H9 (cell line): ENCODE measurements at regions not wholly inside any gene's neighbourhood (a gene's known extent, or its start where the extent isn't known, plus 50 kb on each side); places are given as distances from the start of the nearest gene placed in this dataset.

Experiments
- DNase-seq: peaks from one replicate; pipeline ENCODE4 v3.0.0-alpha.2; 2017
- H2AFZ ChIP-seq: one replicate; pipeline ENCODE4 v1.6.1; 2013; ENCODE audit warnings: mild to moderate bottlenecking, low read length, control low read depth, moderate library complexity
- H2AK5ac ChIP-seq: 2 replicates; pipeline ENCODE4 v1.6.1; 2013; ENCODE audit warnings: low read length, control low read depth, mixed read lengths; ENCODE audit not compliant: insufficient read length
- H2BK120ac ChIP-seq: one replicate; pipeline ENCODE4 v1.6.1; 2013; ENCODE audit warnings: low read depth, mild to moderate bottlenecking, low read length, control low read depth, inconsistent platforms; ENCODE audit not compliant: poor library complexity, severe bottlenecking
- H2BK12ac ChIP-seq: 2 replicates; pipeline ENCODE4 v1.6.1; 2013; ENCODE audit warnings: low read length, control low read depth, mixed read lengths, low read depth; ENCODE audit not compliant: insufficient read length
- H2BK15ac ChIP-seq: 2 replicates; pipeline ENCODE4 v1.6.1; 2013; ENCODE audit warnings: low read depth, low read length, control low read depth
- H2BK20ac ChIP-seq: one replicate; pipeline ENCODE4 v1.6.1; 2013; ENCODE audit warnings: low read depth, mild to moderate bottlenecking, low read length, control low read depth, inconsistent platforms; ENCODE audit not compliant: poor library complexity, severe bottlenecking
- H2BK5ac ChIP-seq: 2 replicates; pipeline ENCODE4 v1.6.1; 2013; ENCODE audit warnings: low read length, control low read depth, mixed read lengths; ENCODE audit not compliant: insufficient read length
- H3K14ac ChIP-seq: 2 replicates; pipeline ENCODE4 v1.6.1; 2013; ENCODE audit warnings: low read length, control low read depth; ENCODE audit not compliant: insufficient read depth
- H3K18ac ChIP-seq: 2 replicates; pipeline ENCODE4 v1.6.1; 2013; ENCODE audit warnings: low read depth, mild to moderate bottlenecking, mixed read lengths, low read length, control low read depth; ENCODE audit not compliant: insufficient read length
- H3K23ac ChIP-seq: 2 replicates; pipeline ENCODE4 v1.6.1; 2013; ENCODE audit warnings: low read length, control low read depth, mixed read lengths, low read depth; ENCODE audit not compliant: insufficient read length
- H3K23me2 ChIP-seq: 2 replicates; pipeline ENCODE4 v1.6.1; 2013; ENCODE audit warnings: low read depth, mild to moderate bottlenecking, mixed read lengths, low read length, control low read depth; ENCODE audit not compliant: insufficient read length, poor library complexity, severe bottlenecking
- H3K27ac ChIP-seq: 2 replicates; pipeline ENCODE4 v1.5.1; 2013; ENCODE audit warnings: low read length, control low read depth, mixed read lengths, low read depth; ENCODE audit not compliant: insufficient read length
- H3K27me3 ChIP-seq: 2 replicates; pipeline ENCODE4 v1.6.1; 2013; ENCODE audit warnings: low read length, control low read depth, inconsistent platforms; ENCODE audit not compliant: insufficient read depth
- H3K4ac ChIP-seq: 2 replicates; pipeline ENCODE4 v1.6.1; 2013; ENCODE audit warnings: low read depth, mild to moderate bottlenecking, control low read depth, inconsistent platforms, low read length, moderate library complexity
- H3K4me1 ChIP-seq: 2 replicates; pipeline ENCODE4 v1.6.1; 2013; ENCODE audit warnings: low read length, control low read depth, inconsistent platforms; ENCODE audit not compliant: insufficient read depth
- H3K4me2 ChIP-seq: 2 replicates; pipeline ENCODE4 v1.6.1; 2013; ENCODE audit warnings: low read length, control low read depth, mixed read lengths; ENCODE audit not compliant: insufficient read length, insufficient read depth
- H3K56ac ChIP-seq: 2 replicates; pipeline ENCODE4 v1.6.1; 2013; ENCODE audit warnings: low read depth, mild to moderate bottlenecking, mixed read lengths, low read length, control low read depth; ENCODE audit not compliant: insufficient read length
- H3K79me1 ChIP-seq: 2 replicates; pipeline ENCODE4 v1.6.1; 2013; ENCODE audit warnings: low read depth, mild to moderate bottlenecking, moderate library complexity, low read length, control low read depth, inconsistent platforms; ENCODE audit not compliant: insufficient read depth, poor library complexity, severe bottlenecking
- H3K79me2 ChIP-seq: 2 replicates; pipeline ENCODE4 v1.6.1; 2013; ENCODE audit warnings: low read length, control low read depth, inconsistent platforms; ENCODE audit not compliant: insufficient read depth
- H3K9ac ChIP-seq: 2 replicates; pipeline ENCODE4 v1.6.1; 2013; ENCODE audit warnings: low read length, control low read depth, mixed read lengths; ENCODE audit not compliant: insufficient read length; ENCODE audit errors: extremely low read depth
- H3K9me3 ChIP-seq: one replicate; pipeline ENCODE4 v1.6.1; 2013; ENCODE audit warnings: low read depth, low read length, inconsistent platforms; ENCODE audit not compliant: control insufficient read depth
- H3T11ph ChIP-seq: one replicate; pipeline ENCODE4 v1.6.1; 2013; ENCODE audit warnings: mild to moderate bottlenecking, low read length, control low read depth, inconsistent platforms
- H4K20me1 ChIP-seq: one replicate; pipeline ENCODE4 v1.6.1; 2013; ENCODE audit not compliant: control insufficient read depth, insufficient read length, insufficient read depth
- H4K5ac ChIP-seq: 2 replicates; pipeline ENCODE4 v1.6.1; 2013; ENCODE audit warnings: low read depth, mild to moderate bottlenecking, mixed read lengths, low read length, control low read depth; ENCODE audit not compliant: insufficient read length
- H4K8ac ChIP-seq: replicated peaks from 2 replicates; pipeline ENCODE4 v1.6.1; 2013; ENCODE audit warnings: low read length, control low read depth, mixed read lengths, low read depth; ENCODE audit not compliant: insufficient read length
- H4K91ac ChIP-seq: 2 replicates; pipeline ENCODE4 v1.6.1; 2013; ENCODE audit warnings: low read depth, mild to moderate bottlenecking, moderate library complexity, mixed read lengths, low read length, control low read depth; ENCODE audit not compliant: insufficient read length
- H3K27ac Mint-ChIP-seq, 3 experiments: 2 replicates in 2 of 3; 3 replicates in 1 of 3; pipeline ENCODE4 v1.8.0; 2020 to 2021; ENCODE audit warnings: mixed read lengths in 3 of 3, mild to moderate bottlenecking in 1 of 3, moderate library complexity in 1 of 3
- H3K27me3 Mint-ChIP-seq: 2 replicates; pipeline ENCODE4 v1.8.0; 2021; ENCODE audit warnings: low read depth, mild to moderate bottlenecking, moderate library complexity, mixed read lengths
- H3K36me3 Mint-ChIP-seq, 3 experiments: 2 replicates in 2 of 3; 3 replicates in 1 of 3; pipeline ENCODE4 v1.8.0; 2020 to 2021; ENCODE audit warnings: low read depth in 3 of 3, mixed read lengths in 3 of 3; ENCODE audit not compliant: insufficient read depth in 1 of 3
- H3K4me1 Mint-ChIP-seq, 2 experiments: 2 replicates each; pipeline ENCODE4 v1.8.0; 2020; ENCODE audit warnings: mixed read lengths in 2 of 2
- H3K4me3 Mint-ChIP-seq, 2 experiments: 2 replicates in 1 of 2; 3 replicates in 1 of 2; pipeline ENCODE4 v1.8.0; 2020 to 2021; ENCODE audit warnings: mild to moderate bottlenecking in 2 of 2, mixed read lengths in 2 of 2, moderate library complexity in 1 of 2
- H3K9me3 Mint-ChIP-seq, 2 experiments: 2 replicates in 1 of 2; 3 replicates in 1 of 2; pipeline ENCODE4 v1.8.0; 2020; ENCODE audit warnings: mild to moderate bottlenecking in 2 of 2, mixed read lengths in 2 of 2, moderate library complexity in 1 of 2
- WGBS: extraction: QIAGEN DNeasy Blood & Tissue Kit; methylation state at CpG from one replicate; pipeline ENCODE4 v1.1.7; 2013; ENCODE audit warnings: missing lambda C conversion rate, low lambda C conversion rate, mixed read lengths; ENCODE audit not compliant: insufficient read length; ENCODE audit errors: extremely low coverage; 5-methylcytosine and 5-hydroxymethylcytosine counted together
- TF ChIP-seq, protein P1 (sequence below): fragments of 200-600 bp; sonication (generic); conservative IDR thresholded peaks from 3 replicates; pipeline ENCODE4 v1.8.0; 2021; ENCODE audit warnings: antibody characterized with exemption, mild to moderate bottlenecking

DNA sequence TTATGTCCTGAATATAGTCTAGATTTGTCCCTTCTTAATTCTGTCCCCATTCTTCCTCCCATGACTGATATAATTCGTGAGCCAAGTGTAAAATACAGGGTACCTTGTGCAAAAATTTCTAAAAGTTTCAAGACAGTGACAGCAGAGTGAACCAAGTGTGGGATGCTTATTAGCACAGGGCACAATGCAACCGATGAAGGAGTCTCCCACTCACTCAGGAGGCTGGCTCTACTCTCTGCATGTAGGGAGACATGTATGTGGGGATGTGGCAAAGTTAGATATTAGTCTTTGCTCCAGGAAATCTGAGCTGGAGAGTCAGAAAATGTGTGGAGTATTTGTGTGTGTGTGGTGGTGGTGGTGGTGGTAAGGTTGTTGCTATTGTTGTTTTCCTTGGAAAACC, 305.9 kb downstream of the CHL1 start:
- TF ChIP-seq, protein P1, sequence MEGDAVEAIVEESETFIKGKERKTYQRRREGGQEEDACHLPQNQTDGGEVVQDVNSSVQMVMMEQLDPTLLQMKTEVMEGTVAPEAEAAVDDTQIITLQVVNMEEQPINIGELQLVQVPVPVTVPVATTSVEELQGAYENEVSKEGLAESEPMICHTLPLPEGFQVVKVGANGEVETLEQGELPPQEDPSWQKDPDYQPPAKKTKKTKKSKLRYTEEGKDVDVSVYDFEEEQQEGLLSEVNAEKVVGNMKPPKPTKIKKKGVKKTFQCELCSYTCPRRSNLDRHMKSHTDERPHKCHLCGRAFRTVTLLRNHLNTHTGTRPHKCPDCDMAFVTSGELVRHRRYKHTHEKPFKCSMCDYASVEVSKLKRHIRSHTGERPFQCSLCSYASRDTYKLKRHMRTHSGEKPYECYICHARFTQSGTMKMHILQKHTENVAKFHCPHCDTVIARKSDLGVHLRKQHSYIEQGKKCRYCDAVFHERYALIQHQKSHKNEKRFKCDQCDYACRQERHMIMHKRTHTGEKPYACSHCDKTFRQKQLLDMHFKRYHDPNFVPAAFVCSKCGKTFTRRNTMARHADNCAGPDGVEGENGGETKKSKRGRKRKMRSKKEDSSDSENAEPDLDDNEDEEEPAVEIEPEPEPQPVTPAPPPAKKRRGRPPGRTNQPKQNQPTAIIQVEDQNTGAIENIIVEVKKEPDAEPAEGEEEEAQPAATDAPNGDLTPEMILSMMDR = no peak
- no peaks in the 10 kb centered on the region for H4K20me1 ChIP-seq
- WGBS = no CpG with 5 or more reads among the region's 2 CpGs
- H2BK15ac ChIP-seq = no peak overlapping the region
- Mint-ChIP-seq H3K4me1 (no peaks in the 10 kb centered on the region), H3K4me3 (no peak overlapping the region), H3K27me3 (no peaks in the 10 kb centered on the region), H3K27ac (no peak overlapping the region), H3K36me3 (no peaks in the 10 kb centered on the region), H3K9me3 (peaks cover 0 to 4% of the 10 kb centered on the region in 2 experiments; a peak in 1 of 5 replicates)
- H3K14ac ChIP-seq = no peak overlapping the region
- no peaks in the 10 kb centered on the region for H3K79me1 ChIP-seq
- H2AFZ ChIP-seq = no peak overlapping the region
- no peak overlapping the region for H3K27ac ChIP-seq
- H3K56ac ChIP-seq = no peak overlapping the region
- H2BK120ac ChIP-seq = no peak overlapping the region
- no peak overlapping the region for H2BK12ac ChIP-seq
- no peaks in the 10 kb centered on the region for H3K23me2 ChIP-seq
- no peaks in the 10 kb centered on the region for H3K4me1 ChIP-seq
- H3K4ac ChIP-seq = no peak overlapping the region
- H3T11ph ChIP-seq = no peak overlapping the region
- H4K8ac ChIP-seq = no peak overlapping the region
- H2BK20ac ChIP-seq = no peak overlapping the region
- no peak overlapping the region for H3K9ac ChIP-seq
- H4K5ac ChIP-seq = no peak overlapping the region
- no peaks in the 10 kb centered on the region for H3K27me3 ChIP-seq
- DNase-seq = no peak
- no peak overlapping the region for H2BK5ac ChIP-seq
- no peak overlapping the region for H3K18ac ChIP-seq
- no peaks in the 10 kb centered on the region for H3K79me2 ChIP-seq
- no peaks in the 10 kb centered on the region for H3K9me3 ChIP-seq
- no peak overlapping the region for H2AK5ac ChIP-seq
- H3K23ac ChIP-seq = no peak overlapping the region
- H4K91ac ChIP-seq = no peak overlapping the region
- H3K4me2 ChIP-seq = no peak overlapping the region
